ENCODE measurements at regions not wholly inside any gene's neighbourhood (a gene's known extent, or its start where the extent isn't known, plus 50 kb on each side); places are given as distances from the start of the nearest gene placed in this dataset.

GRCh38 chr12:85356596-85357385 is 76.8 kb downstream of the ALX1 start:
- no peak for TF ChIP-seq CTCF (conservative IDR thresholded peaks at IDR 0.05 in 1 of 2, IDR thresholded peaks at IDR 0.05 in 1 of 2; ENCODE audit: low read depth in 1 of 2, low read length in 2 of 2)
- TF ChIP-seq EZH2 (IDR thresholded peaks at IDR 0.05; ENCODE audit: low read length, missing control alignments), result no peak
